ENCODE measurements at regions not wholly inside any gene's neighbourhood (a gene's known extent, or its start where the extent isn't known, plus 50 kb on each side); places are given as distances from the start of the nearest gene placed in this dataset.

GRCh38 chr1:191866155-191866554 lies 292.1 kb upstream of the RGS18 start:
- no peak for DNase-seq (ENCODE audit: low read depth)
- H3K4me3 ChIP-seq (ENCODE audit: low read depth, low read length): no peak overlapping the region
- TF ChIP-seq, protein P1, sequence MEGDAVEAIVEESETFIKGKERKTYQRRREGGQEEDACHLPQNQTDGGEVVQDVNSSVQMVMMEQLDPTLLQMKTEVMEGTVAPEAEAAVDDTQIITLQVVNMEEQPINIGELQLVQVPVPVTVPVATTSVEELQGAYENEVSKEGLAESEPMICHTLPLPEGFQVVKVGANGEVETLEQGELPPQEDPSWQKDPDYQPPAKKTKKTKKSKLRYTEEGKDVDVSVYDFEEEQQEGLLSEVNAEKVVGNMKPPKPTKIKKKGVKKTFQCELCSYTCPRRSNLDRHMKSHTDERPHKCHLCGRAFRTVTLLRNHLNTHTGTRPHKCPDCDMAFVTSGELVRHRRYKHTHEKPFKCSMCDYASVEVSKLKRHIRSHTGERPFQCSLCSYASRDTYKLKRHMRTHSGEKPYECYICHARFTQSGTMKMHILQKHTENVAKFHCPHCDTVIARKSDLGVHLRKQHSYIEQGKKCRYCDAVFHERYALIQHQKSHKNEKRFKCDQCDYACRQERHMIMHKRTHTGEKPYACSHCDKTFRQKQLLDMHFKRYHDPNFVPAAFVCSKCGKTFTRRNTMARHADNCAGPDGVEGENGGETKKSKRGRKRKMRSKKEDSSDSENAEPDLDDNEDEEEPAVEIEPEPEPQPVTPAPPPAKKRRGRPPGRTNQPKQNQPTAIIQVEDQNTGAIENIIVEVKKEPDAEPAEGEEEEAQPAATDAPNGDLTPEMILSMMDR (IDR thresholded peaks at IDR 0.05; ENCODE audit: control insufficient read depth, extremely low read depth, insufficient read depth): no peak

DNA sequence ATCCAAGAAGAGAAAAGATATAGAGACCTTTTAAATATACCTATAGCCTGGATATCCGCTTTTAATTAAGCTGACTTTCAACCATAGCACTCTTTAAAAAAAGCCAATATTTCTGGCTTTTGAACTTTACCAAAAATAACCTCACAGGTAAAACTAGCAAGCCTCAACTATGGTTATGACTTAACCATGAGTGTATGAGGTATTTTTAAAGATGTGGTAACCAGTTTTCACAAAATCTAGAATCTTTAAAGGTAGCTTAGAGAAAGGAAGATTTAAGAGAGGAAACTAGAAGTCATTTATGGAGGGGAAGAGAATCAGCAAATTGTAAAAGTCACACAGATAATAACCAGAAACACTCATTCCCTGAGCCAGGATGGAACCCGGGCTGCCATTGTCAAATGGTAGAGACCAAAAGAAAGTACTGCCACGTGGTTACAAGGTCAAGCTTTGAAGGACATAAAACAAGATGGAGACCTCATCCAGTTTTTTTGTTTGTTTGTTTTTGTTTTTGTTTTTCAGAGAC lies 288.4 kb upstream of the RGS18 start:
- TF ChIP-seq, protein P1 (IDR thresholded peaks at IDR 0.05; ENCODE audit: control insufficient read depth, extremely low read depth, insufficient read depth): no peak
- no peak for DNase-seq (ENCODE audit: low read depth)
- H3K4me3 ChIP-seq (ENCODE audit: low read depth, low read length): no peak overlapping the region

DNA sequence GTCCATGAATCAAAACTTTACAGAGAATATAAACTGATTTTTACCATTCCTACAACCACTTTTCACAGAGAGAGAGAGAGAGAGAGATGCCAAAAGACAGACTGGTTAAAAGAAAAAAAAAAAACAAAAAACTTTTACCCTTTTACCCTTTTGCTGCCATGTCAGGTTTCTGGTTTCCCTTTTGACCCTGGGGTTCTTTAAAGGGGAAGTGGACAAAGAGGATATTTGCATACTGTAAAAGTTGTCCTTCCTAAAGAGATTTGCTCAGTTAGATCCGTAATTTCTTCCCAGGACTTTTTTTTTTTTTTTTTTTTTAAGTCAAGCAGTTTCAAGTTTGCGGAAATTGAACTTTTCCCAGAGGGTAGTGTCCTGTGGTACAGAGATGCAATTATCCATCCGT lies 287.8 kb upstream of the RGS18 start:
- no peak overlapping the region for H3K4me3 ChIP-seq (ENCODE audit: low read depth, low read length)
- no peak for DNase-seq (ENCODE audit: low read depth)
- TF ChIP-seq, protein P1 (IDR thresholded peaks at IDR 0.05; ENCODE audit: control insufficient read depth, extremely low read depth, insufficient read depth): no peak

DNA sequence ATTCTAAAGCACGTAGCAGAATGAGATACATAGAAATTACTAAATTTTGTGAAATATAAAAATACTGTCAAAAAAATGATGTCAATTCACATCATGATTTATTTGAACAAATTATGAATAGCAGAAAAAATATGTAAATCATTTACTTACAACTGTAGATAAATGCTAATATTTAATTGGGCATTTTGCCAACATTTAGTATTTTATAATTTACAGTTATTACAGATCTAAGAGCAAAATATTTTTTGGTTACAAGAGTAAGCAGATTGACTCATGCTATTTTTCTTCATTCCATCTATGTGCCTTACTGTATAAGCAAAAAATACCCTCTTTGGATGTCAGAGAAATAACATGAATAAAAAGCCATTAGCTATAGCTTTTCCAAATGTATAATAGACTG lies 282.3 kb upstream of the RGS18 start:
- TF ChIP-seq, protein P1 (IDR thresholded peaks at IDR 0.05; ENCODE audit: control insufficient read depth, extremely low read depth, insufficient read depth): no peak
- H3K4me3 ChIP-seq (ENCODE audit: low read depth, low read length): no peak overlapping the region
- no peak for DNase-seq (ENCODE audit: low read depth)

- TF ChIP-seq, protein P1 (IDR thresholded peaks at IDR 0.05; ENCODE audit: control insufficient read depth, extremely low read depth, insufficient read depth): no peak
- no peak for DNase-seq (ENCODE audit: low read depth)
- H3K4me3 ChIP-seq (ENCODE audit: low read depth, low read length): no peak overlapping the region
Measured at GRCh38 chr1:191876631-191877030, 281.6 kb upstream of the RGS18 start.

- DNase-seq (ENCODE audit: low read depth): no peak
- TF ChIP-seq, protein P1 (IDR thresholded peaks at IDR 0.05; ENCODE audit: control insufficient read depth, extremely low read depth, insufficient read depth): no peak
- no peak overlapping the region for H3K4me3 ChIP-seq (ENCODE audit: low read depth, low read length)
Measured at GRCh38 chr1:191882870-191883269, 275.4 kb upstream of the RGS18 start.

GRCh38 chr1:191886977-191887376 lies 271.3 kb upstream of the RGS18 start:
- DNase-seq (ENCODE audit: low read depth): no peak

More at GRCh38 chr1:191886977-191887376, 271.3 kb upstream of the RGS18 start:
- no peak overlapping the region for H3K4me3 ChIP-seq (ENCODE audit: low read depth, low read length)
- TF ChIP-seq, protein P1 (IDR thresholded peaks at IDR 0.05; ENCODE audit: control insufficient read depth, extremely low read depth, insufficient read depth): no peak

Data from LNCaP clone FGC (cell line).